Colon (tissue), 2 donors: ENCODE measurements at regions not wholly inside any gene's neighbourhood (a gene's known extent, or its start where the extent isn't known, plus 50 kb on each side); places are given as distances from the start of the nearest gene placed in this dataset.

Experiments used
- FAIRE-seq: peaks from 2 replicates; lab custom pipeline; 2012; peaks lifted over from hg19 to GRCh38; lab: Jason Lieb, UNC
- donor health status: control.
- donor health status: control.

GRCh38 chr15:95400428-95400827, 930.1 kb upstream of the NR2F2 start:
- no peak for FAIRE-seq

GRCh38 chr15:95401587-95401986, 928.9 kb upstream of the NR2F2 start:
- no peak for FAIRE-seq

- FAIRE-seq: no peak
Measured at GRCh38 chr15:95405447-95405846, 925.1 kb upstream of the NR2F2 start.

GRCh38 chr15:95407534-95407933, 923.0 kb upstream of the NR2F2 start:
- peak; percentile 38 for FAIRE-seq

- FAIRE-seq: no peak
Measured at GRCh38 chr15:95409211-95409610, 921.3 kb upstream of the NR2F2 start.

GRCh38 chr15:95409626-95410310, 920.7 kb upstream of the NR2F2 start:
- no peak for FAIRE-seq

- FAIRE-seq: no peak
Measured at GRCh38 chr15:95410757-95411156, 919.7 kb upstream of the NR2F2 start.

GRCh38 chr15:95416576-95416975, 913.9 kb upstream of the NR2F2 start:
- no peak for FAIRE-seq

- no peak for FAIRE-seq
Measured at GRCh38 chr15:95417761-95418160, 912.7 kb upstream of the NR2F2 start.

GRCh38 chr15:95422255-95422654, 908.2 kb upstream of the NR2F2 start:
- no peak for FAIRE-seq

- FAIRE-seq: peak; percentile 41
Measured at GRCh38 chr15:95425859-95426258, 904.6 kb upstream of the NR2F2 start.

GRCh38 chr15:95429345-95429744, 901.2 kb upstream of the NR2F2 start:
- FAIRE-seq: no peak

GRCh38 chr15:95431518-95431917, 899.0 kb upstream of the NR2F2 start:
- FAIRE-seq: no peak

GRCh38 chr15:95432878-95433405, 897.6 kb upstream of the NR2F2 start:
- no peak for FAIRE-seq

GRCh38 chr15:95439922-95440376, 890.6 kb upstream of the NR2F2 start:
- no peak for FAIRE-seq

GRCh38 chr15:95440712-95441111, 889.8 kb upstream of the NR2F2 start:
- no peak for FAIRE-seq

- FAIRE-seq: no peak
Measured at GRCh38 chr15:95442107-95442719, 888.3 kb upstream of the NR2F2 start.

GRCh38 chr15:95444860-95445259, 885.6 kb upstream of the NR2F2 start:
- no peak for FAIRE-seq

- no peak for FAIRE-seq
Measured at GRCh38 chr15:95446854-95447253, 883.6 kb upstream of the NR2F2 start.

- no peak for FAIRE-seq
Measured at GRCh38 chr15:95447486-95447885, 883.0 kb upstream of the NR2F2 start.

GRCh38 chr15:95448531-95449229, 881.8 kb upstream of the NR2F2 start:
- no peak for FAIRE-seq

GRCh38 chr15:95449230-95449628, 881.3 kb upstream of the NR2F2 start:
- FAIRE-seq: no peak

GRCh38 chr15:95450413-95450812, 880.1 kb upstream of the NR2F2 start:
- FAIRE-seq: no peak
